GM21529 (cell line): ENCODE measurements at regions not wholly inside any gene's neighbourhood (a gene's known extent, or its start where the extent isn't known, plus 50 kb on each side); places are given as distances from the start of the nearest gene placed in this dataset.

Experiments
- ATAC-seq: cut with Tn5 transposase; IDR thresholded peaks from one replicate; pipeline ENCODE4 v1.9.1; 2021; ENCODE audit not compliant: unreplicated experiment

DNA sequence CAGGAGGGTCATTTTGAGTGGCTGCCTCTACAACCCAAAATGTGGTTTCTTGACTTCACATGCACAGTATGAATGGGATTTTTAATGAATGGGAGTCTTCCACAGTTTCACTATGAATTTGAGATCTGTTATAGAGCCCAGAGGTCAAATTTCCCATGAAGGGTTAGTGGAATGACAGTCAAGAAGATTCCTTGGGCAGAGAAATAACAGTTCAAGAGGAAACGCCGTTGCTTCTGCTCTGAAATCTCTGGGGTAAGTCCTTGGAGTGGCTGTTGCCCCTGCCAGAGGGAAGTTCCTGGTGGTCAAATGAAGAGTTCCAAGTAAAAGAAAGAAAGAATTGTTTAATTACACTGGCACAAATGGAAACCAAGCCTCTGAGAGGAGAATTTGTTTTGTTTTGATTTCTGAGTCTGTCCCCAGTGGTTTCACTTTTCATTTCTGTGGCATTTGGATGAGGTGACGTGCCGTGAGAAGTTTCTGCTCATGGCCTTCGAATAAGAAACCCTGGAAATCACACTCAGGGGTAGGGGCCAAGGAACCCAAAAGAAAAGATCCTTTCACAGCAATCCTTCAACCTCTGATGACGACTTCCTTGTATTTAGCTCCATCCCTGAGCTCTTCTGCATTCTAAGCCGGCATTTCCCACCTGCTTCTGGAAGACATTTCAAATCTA, 77.5 kb upstream of the IL12A start:
- ATAC-seq, result peak; percentile 84

DNA sequence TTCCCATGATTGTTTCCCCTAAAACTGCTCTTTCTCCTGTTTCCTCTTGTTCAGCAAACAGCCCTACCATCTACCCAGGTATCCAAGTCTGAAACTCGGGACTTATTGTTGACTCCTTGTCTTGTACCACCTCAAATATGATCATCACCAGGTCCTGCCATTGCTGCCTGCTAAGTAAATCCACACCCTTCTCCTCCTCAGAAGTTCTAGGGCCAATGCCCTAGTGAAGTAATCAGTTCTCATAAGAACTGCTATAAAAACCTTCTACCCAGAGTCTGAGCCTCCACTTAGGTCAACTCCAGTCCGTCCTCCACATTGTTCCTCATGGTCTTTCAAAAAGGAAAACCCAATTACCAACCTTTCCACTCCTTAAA, 77.0 kb upstream of the IL12A start:
- ATAC-seq, result no peak

DNA sequence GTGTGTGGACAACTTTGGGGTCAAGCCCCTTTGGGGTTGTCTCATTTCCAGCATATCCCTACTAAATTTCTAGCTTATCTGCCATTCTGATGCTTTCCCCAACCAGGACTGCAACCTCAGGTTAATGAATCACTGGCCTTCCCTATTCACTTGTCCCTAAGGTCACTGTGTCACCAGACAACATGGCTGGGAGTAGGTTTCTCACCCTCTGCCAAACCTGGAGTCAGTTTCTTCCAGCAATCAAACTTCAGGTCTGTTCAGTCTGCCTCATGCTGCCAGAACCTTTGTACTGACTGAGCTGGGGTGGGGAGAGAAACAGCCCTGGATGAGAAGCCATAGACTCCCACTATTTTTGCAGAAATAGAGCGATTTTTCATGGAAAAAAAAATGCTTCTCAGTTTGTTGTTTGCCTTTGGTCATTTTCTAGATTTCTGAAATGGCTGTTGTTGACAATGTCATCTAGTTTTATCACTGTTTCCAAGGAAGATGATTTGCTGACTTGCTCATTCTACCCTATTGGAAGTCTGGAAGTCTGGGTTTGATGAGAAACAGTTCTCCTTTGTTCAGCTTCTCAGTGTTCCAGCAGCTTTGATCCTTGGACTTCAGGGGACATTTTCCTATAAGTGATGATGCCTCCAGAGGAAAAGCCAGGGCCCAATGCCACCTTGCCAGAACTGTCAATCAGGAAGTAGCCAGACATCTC, 74.8 kb upstream of the IL12A start:
- no peak for ATAC-seq

DNA sequence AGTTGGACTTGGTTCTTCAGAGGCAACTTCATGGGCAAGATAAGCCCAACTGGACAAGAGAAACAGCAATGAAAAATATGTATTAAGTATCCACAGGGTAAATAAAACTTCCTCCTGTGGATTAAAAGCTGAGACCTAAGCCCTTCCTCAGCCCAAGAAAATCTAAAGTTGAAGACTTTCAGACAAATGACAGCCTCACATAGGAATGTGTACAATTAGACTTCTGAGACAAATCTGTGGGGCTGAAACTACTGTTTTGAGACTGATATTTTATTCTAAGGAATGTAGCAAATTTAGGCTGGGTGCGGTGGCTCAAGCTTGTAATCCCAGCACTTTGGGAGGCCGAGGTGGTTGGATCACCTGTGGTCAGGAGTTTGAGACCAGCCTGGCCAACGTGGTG, 74.2 kb upstream of the IL12A start:
- no peak for ATAC-seq

DNA sequence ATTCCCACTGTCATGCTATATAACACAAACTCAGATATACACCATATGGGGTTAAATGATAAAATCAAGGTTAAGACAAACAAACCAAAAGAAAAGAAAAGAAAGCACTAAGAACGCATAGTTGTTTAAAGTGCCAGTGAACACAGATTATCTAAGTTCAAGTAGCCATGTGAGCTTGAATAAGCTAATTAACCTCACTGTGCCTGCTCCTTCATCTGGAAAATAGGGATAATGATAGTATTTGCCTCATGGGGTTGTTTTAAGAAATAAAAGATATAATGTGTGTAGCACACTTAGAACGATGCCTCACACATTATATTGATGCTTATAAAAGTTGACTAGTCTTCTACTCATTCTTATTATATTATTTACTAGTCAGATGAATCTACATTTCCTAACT, 72.6 kb upstream of the IL12A start:
- ATAC-seq, result no peak

DNA sequence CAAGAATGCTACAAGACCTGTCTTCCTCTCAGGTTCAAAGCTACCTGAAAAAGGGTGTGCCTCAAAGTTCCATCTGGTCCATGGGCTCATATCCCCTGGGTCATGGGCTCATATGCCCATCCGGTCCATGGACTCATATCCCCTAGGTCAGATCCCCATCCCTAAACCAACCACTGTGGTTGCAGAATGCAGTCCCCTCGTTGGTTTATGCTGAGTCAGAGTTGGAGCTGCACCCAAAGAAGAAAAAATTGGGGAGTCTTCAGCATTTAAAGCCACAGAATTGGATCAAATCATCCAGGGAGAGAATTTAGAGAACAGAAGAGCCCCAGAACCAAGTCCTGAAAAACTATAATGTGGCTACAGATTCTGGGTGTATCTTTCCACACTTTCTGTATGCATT, 71.5 kb upstream of the IL12A start:
- ATAC-seq, result no peak

DNA sequence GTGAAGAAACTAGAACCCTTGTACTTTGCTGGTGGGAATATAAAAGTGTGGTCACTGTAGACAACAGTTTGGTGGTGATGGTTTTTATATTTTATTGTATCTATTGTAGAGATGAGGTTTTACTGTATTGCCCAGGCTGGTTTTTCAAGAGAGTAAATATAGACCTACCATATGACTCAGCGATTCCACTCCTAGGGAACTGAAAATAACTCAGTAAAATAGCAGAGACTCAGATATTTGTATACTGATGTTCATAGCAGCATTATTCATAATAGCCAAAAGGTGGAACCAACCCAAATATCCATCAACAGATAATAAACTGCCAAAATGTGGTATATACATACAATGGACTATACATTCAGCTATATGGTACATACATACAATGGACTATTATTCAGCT, 68.8 kb upstream of the IL12A start:
- peak; percentile 79 for ATAC-seq

DNA sequence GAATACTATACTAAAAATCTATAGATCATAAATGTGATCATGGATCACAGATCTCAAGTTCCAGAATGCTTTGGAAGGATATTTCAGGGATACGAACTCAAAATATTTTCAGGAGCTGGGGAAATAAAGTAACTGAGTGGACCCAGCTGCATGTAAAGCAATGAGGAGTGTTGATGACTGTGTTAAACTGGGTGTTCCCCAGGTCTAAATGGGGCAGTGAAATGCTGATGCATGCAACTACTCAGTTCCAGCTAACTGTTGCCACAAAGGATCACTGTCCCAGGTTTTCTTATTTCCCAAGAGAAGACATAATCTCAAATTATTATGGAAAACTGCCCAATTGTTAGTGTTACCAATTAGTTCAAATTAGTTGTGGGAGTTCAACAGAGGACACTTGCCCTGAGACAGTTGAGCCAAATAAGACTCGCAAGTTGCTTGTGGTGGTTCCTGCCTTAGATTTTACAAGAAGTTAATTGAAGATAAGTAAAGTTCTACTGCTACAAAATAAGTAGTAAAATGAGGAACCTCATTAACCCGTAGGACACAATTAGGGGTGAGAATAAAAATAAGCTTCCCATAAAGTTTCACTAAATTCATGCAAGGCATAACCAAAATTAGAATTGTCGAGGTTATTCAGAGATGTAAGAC, 66.3 kb upstream of the IL12A start:
- no peak for ATAC-seq

DNA sequence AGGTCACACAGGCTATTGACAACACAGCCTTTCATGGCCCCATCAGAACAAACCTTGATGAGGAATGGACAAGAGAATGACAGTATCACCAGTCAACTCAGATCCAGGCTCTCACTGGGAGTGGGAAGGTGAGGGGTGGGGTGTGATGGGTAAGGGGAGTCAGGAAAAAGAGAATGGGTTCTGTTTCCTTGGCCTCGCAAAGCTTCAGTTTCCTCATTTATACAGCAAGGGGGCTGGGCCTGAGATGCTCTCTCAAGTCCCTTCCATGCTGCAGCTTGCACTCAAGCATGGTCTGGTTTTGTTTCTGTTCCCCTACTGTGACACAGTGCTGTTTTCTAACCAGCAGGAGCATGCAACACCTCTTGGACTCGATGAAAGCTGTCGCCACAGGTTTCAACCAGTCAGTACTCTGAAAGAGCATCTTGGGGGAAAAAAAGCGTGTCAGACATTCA, 65.7 kb upstream of the IL12A start:
- peak; percentile 91 for ATAC-seq

DNA sequence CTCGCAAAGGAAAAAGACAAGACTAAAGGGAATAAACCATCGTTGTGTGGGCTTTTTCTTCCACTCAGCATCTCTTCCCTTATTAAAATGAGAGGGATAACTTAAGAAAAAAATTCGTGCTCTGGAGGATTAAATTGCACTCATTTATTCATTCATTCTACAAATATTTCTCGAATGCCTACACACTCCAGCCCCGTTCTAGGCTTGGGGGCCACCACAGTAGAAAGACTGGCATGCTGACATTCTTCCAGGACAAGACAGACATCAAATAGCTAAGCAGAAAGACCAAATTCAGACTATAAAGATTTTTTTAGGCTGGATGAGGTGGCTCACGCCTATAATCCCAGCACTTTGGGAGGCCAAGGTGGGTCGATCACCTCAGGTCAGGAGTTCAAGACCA, 65.3 kb upstream of the IL12A start:
- no peak for ATAC-seq

DNA sequence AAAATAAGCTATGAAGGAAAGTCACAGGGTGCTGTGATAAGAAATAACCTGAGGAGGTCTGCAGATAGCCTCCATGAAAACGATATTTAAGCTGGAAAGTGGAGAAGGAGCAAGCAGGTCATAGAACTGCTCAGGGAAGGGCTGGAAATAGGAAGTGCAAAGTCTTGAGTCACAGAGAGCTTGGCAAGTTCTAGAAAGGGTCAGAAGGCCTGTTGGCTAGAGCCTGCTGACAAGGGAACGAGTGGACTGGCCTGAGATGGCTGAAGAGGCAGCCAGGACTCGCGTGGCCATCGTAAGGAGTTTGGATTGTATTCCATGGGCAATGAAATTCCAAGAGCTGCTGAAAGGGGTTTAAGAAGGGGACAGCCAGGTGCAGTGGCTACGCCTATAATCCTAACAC, 64.7 kb upstream of the IL12A start:
- ATAC-seq, result no peak

DNA sequence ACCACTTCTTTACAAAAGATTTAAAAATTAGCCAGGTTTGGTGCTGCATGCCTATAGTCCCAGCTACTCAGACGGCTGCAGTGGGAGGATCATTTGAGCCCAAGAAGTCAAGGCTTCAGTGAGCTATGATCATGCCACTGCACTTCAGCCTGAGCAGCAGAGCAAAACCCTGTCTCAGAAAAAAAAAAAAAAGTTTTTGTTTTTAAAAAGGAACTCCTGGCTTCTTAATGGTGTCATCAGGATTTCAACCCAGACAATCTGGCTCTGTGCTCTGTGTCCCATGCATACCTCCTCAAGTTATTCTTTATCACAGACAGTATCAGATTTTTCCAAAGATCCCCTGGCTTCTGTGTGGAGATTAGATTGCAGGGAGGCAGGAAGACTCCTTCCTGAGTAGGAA, 64.2 kb upstream of the IL12A start:
- ATAC-seq, result no peak

DNA sequence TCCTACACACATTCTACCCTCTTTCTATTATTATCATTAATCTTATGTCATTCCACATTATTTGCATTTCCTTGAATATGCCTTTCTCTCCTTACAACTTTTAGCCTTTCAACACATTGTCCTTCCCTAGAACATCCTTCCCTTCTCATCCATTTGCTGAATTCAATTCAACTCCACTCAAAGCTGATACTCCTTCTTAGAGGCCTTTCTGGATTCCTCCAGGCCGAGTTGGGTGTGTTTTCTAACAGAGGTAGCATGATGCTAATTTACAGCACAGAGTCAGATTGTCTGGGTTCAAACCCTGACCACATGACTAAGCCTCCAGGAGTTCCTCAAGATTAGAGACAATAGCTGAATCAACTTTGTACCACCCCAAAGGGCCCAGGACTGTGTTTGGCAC, 63.4 kb upstream of the IL12A start:
- ATAC-seq, result no peak

DNA sequence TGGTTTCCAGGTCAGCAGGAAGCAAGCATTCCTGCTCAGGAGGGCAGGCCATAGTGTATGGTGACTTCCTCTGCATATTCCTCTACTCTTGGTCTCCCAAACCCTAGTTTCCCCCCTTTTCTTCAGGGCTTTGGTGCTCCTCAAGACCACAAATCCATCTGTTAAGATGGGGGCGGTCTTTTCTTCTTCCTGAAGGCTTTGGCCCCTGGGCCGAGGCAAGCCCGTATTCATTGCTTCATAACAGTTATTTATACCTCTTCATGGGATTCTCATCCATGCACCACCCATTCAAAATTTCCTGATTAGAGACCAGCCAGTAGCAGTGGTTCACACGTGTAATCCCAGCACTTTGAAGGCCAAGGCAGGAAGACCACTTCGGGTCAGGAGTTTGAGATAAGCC, 62.1 kb upstream of the IL12A start:
- ATAC-seq, result no peak

DNA sequence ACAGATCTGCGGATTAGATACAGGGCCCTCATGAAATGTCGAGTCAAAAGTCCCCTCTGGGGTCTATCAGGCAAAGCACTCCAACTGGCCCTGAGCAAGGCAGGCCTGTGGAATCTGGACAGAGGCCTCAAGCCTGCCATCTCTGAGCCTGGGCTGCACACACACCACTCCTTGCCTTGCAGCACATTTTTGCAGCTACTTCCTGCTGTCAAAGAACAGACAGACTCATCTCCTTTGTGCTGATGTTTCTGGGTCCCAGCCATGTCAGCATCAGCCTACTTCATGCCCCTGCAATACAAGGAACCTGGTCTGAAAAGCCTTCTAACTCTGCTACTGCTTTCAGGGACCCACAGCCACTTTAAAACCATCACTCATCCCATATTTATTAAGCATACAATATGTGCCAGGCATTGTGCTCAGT, 60.6 kb upstream of the IL12A start:
- no peak for ATAC-seq

DNA sequence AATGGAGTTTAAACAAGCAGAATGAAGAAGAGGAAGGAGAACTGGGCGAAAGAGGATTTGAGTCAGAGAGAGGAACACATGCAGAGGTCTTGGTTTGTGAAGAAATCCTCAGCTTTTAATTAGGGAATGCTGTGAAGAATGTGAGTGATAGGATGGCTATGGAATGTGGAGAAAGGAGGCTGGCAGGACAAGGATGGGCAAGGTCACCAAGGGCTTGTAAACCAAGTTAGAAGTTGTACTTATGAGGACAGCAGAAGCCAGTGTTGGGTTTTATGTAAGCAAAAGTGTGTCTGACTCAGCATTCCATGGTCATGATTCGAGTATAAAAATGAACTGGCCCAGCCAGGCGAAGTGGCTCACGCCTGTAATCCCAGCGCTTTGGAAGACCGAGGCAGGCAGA, 60.0 kb upstream of the IL12A start:
- ATAC-seq, result no peak

DNA sequence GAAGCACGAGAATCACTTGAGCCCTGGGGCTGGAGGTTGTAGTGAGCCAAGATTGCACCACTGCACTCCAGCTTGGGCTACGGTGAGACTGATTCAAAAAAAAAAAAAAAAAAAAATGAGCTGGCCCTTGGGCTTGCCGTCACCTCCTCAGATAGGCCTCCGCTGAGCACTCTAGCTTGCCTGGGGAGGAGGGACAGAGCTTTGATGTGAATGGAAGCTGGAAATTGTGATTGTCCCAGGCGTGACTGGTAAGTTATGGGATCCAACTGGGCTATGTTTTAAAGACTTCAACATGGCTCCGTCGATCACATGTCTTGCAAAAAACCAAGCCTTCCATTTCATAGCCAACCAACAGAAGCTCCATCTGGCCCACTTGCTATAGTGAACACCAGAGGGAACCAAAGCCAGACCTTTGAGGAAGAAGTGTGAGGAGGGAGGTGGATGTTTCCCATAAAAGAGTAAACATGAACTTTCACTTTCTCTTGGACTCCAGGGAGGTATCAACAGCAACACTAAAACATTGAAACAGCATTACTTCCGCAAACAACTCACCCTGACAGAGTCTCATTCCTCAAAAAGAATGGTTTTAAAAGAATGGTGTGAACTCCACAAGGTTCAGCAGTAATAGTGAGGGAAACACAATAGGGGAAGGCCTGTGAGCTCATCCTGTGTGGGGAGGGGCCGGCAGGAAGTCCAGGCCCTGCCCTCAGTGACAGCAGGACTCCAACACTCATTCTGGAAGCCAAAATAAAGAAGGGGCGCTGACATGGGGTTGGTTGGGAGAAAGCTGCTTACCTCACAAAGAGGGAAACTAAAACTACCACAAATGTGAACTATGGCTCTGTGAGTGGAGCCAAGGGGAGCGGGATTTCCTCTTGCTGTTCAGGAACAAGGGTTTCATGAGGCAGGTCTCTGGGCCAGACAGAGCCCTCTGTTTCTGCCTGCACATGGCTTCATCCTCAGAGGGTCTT, 59.2 kb upstream of the IL12A start:
- peak; percentile 69 for ATAC-seq

DNA sequence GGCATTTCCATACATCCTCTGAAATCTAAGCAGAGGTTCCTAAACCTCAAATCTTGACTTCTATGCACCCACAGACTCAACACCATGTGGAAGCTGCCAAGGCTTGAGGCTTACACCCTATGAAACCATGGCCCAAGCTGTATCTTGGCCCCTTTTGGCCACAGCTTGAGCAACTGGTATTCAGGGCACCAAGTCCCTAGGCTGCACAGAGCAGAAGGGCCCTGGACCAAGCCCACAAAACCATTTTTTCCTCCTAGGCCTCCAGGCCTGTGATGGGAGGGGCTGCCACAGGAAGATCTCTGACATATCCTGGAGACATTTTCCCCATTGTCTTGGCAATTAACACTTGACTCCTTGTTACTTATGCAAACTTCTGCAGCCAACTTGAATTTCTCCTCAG, 54.4 kb upstream of the IL12A start:
- no peak for ATAC-seq

DNA sequence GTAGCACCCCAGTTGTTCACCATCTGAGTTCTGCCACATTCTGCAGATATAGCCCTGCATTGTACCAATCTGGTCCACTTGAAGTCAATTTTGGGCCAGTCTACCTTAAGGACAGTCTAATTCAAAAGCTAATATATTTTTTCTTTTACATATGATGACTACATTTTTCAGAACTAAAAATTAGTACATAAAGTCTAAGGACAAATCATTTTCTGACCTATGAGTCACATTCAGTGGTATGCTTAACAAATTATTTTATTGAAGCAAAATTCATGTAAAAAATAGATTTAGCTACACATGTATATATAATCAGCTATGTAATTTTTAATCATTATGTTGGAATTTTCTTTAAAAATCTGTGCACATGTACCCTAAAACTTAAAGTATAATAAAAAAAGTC, 52.1 kb upstream of the IL12A start:
- no peak for ATAC-seq

DNA sequence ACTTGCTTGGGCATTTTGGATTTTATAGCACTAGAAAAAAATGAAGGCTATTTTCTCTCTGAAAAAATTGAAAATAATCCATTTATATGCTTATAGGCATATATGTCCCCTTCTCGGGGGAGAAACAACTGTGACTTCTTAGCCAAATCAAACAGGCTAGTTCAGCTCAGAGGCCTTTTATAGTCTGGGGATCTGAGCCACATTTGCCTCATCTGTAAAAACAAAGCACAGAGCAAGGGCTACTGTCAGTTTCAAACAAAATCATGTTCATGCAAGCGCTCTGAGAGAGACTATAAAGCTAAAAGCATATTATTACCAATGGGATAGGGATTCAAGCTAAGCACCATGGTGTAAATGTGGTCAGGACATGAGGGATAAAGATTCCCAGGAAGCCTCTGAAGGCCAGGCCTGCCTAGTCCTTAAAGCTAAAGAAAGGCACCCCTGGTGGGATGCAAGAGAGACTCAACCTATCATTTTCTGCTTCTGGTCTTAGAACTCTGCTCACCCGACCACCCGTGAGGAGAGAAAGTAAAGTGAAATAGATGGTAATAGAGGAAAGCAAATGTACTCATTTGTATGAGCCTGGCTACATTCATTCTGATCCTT, 51.0 kb upstream of the IL12A start:
- ATAC-seq, result no peak

DNA sequence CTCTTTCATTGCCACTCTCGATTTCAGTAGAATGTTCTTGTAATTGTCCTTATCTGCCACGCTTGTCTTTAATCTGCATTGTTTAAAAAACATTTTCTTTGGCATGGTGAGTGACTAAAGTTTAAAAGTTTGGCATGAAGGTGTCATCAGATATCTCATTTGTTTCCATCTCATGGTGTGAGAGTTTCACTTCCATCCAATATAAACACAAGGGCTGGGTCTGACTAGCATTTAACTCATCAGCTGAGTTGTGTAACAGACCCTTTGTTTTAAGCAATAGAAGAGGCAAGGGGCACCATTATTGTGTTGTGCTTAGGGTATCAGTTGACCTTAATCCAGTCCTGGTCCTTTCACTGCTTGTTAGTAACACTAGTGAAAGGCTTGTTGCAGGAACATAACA, 49.9 kb upstream of the IL12A start:
- ATAC-seq, result no peak
